H9 (cell line): ENCODE measurements at regions not wholly inside any gene's neighbourhood (a gene's known extent, or its start where the extent isn't known, plus 50 kb on each side); places are given as distances from the start of the nearest gene placed in this dataset.

Source experiments
- DNase-seq: peaks from one replicate; pipeline ENCODE4 v3.0.0-alpha.2; 2017
- H2AFZ ChIP-seq: one replicate; pipeline ENCODE4 v1.6.1; 2013; ENCODE audit warnings: mild to moderate bottlenecking, low read length, control low read depth, moderate library complexity
- H2AK5ac ChIP-seq: 2 replicates; pipeline ENCODE4 v1.6.1; 2013; ENCODE audit warnings: low read length, control low read depth, mixed read lengths; ENCODE audit not compliant: insufficient read length
- H2BK120ac ChIP-seq: one replicate; pipeline ENCODE4 v1.6.1; 2013; ENCODE audit warnings: low read depth, mild to moderate bottlenecking, low read length, control low read depth, inconsistent platforms; ENCODE audit not compliant: poor library complexity, severe bottlenecking
- H2BK12ac ChIP-seq: 2 replicates; pipeline ENCODE4 v1.6.1; 2013; ENCODE audit warnings: low read length, control low read depth, mixed read lengths, low read depth; ENCODE audit not compliant: insufficient read length
- H2BK15ac ChIP-seq: 2 replicates; pipeline ENCODE4 v1.6.1; 2013; ENCODE audit warnings: low read depth, low read length, control low read depth
- H2BK20ac ChIP-seq: one replicate; pipeline ENCODE4 v1.6.1; 2013; ENCODE audit warnings: low read depth, mild to moderate bottlenecking, low read length, control low read depth, inconsistent platforms; ENCODE audit not compliant: poor library complexity, severe bottlenecking
- H2BK5ac ChIP-seq: 2 replicates; pipeline ENCODE4 v1.6.1; 2013; ENCODE audit warnings: low read length, control low read depth, mixed read lengths; ENCODE audit not compliant: insufficient read length
- H3K14ac ChIP-seq: 2 replicates; pipeline ENCODE4 v1.6.1; 2013; ENCODE audit warnings: low read length, control low read depth; ENCODE audit not compliant: insufficient read depth
- H3K18ac ChIP-seq: 2 replicates; pipeline ENCODE4 v1.6.1; 2013; ENCODE audit warnings: low read depth, mild to moderate bottlenecking, mixed read lengths, low read length, control low read depth; ENCODE audit not compliant: insufficient read length
- H3K23ac ChIP-seq: 2 replicates; pipeline ENCODE4 v1.6.1; 2013; ENCODE audit warnings: low read length, control low read depth, mixed read lengths, low read depth; ENCODE audit not compliant: insufficient read length
- H3K23me2 ChIP-seq: 2 replicates; pipeline ENCODE4 v1.6.1; 2013; ENCODE audit warnings: low read depth, mild to moderate bottlenecking, mixed read lengths, low read length, control low read depth; ENCODE audit not compliant: insufficient read length, poor library complexity, severe bottlenecking
- H3K27ac ChIP-seq: 2 replicates; pipeline ENCODE4 v1.5.1; 2013; ENCODE audit warnings: low read length, control low read depth, mixed read lengths, low read depth; ENCODE audit not compliant: insufficient read length
- H3K27me3 ChIP-seq: 2 replicates; pipeline ENCODE4 v1.6.1; 2013; ENCODE audit warnings: low read length, control low read depth, inconsistent platforms; ENCODE audit not compliant: insufficient read depth
- H3K4ac ChIP-seq: 2 replicates; pipeline ENCODE4 v1.6.1; 2013; ENCODE audit warnings: low read depth, mild to moderate bottlenecking, control low read depth, inconsistent platforms, low read length, moderate library complexity
- H3K4me1 ChIP-seq: 2 replicates; pipeline ENCODE4 v1.6.1; 2013; ENCODE audit warnings: low read length, control low read depth, inconsistent platforms; ENCODE audit not compliant: insufficient read depth
- H3K4me2 ChIP-seq: 2 replicates; pipeline ENCODE4 v1.6.1; 2013; ENCODE audit warnings: low read length, control low read depth, mixed read lengths; ENCODE audit not compliant: insufficient read length, insufficient read depth
- H3K56ac ChIP-seq: 2 replicates; pipeline ENCODE4 v1.6.1; 2013; ENCODE audit warnings: low read depth, mild to moderate bottlenecking, mixed read lengths, low read length, control low read depth; ENCODE audit not compliant: insufficient read length
- H3K79me1 ChIP-seq: 2 replicates; pipeline ENCODE4 v1.6.1; 2013; ENCODE audit warnings: low read depth, mild to moderate bottlenecking, moderate library complexity, low read length, control low read depth, inconsistent platforms; ENCODE audit not compliant: insufficient read depth, poor library complexity, severe bottlenecking
- H3K79me2 ChIP-seq: 2 replicates; pipeline ENCODE4 v1.6.1; 2013; ENCODE audit warnings: low read length, control low read depth, inconsistent platforms; ENCODE audit not compliant: insufficient read depth
- H3K9ac ChIP-seq: 2 replicates; pipeline ENCODE4 v1.6.1; 2013; ENCODE audit warnings: low read length, control low read depth, mixed read lengths; ENCODE audit not compliant: insufficient read length; ENCODE audit errors: extremely low read depth
- H3K9me3 ChIP-seq: one replicate; pipeline ENCODE4 v1.6.1; 2013; ENCODE audit warnings: low read depth, low read length, inconsistent platforms; ENCODE audit not compliant: control insufficient read depth
- H3T11ph ChIP-seq: one replicate; pipeline ENCODE4 v1.6.1; 2013; ENCODE audit warnings: mild to moderate bottlenecking, low read length, control low read depth, inconsistent platforms
- H4K20me1 ChIP-seq: one replicate; pipeline ENCODE4 v1.6.1; 2013; ENCODE audit not compliant: control insufficient read depth, insufficient read length, insufficient read depth
- H4K5ac ChIP-seq: 2 replicates; pipeline ENCODE4 v1.6.1; 2013; ENCODE audit warnings: low read depth, mild to moderate bottlenecking, mixed read lengths, low read length, control low read depth; ENCODE audit not compliant: insufficient read length
- H4K8ac ChIP-seq: replicated peaks from 2 replicates; pipeline ENCODE4 v1.6.1; 2013; ENCODE audit warnings: low read length, control low read depth, mixed read lengths, low read depth; ENCODE audit not compliant: insufficient read length
- H4K91ac ChIP-seq: 2 replicates; pipeline ENCODE4 v1.6.1; 2013; ENCODE audit warnings: low read depth, mild to moderate bottlenecking, moderate library complexity, mixed read lengths, low read length, control low read depth; ENCODE audit not compliant: insufficient read length
- H3K27ac Mint-ChIP-seq, 3 experiments: 2 replicates in 2 of 3; 3 replicates in 1 of 3; pipeline ENCODE4 v1.8.0; 2020 to 2021; ENCODE audit warnings: mixed read lengths in 3 of 3, mild to moderate bottlenecking in 1 of 3, moderate library complexity in 1 of 3
- H3K27me3 Mint-ChIP-seq: 2 replicates; pipeline ENCODE4 v1.8.0; 2021; ENCODE audit warnings: low read depth, mild to moderate bottlenecking, moderate library complexity, mixed read lengths
- H3K36me3 Mint-ChIP-seq, 3 experiments: 2 replicates in 2 of 3; 3 replicates in 1 of 3; pipeline ENCODE4 v1.8.0; 2020 to 2021; ENCODE audit warnings: low read depth in 3 of 3, mixed read lengths in 3 of 3; ENCODE audit not compliant: insufficient read depth in 1 of 3
- H3K4me1 Mint-ChIP-seq, 2 experiments: 2 replicates each; pipeline ENCODE4 v1.8.0; 2020; ENCODE audit warnings: mixed read lengths in 2 of 2
- H3K4me3 Mint-ChIP-seq, 2 experiments: 2 replicates in 1 of 2; 3 replicates in 1 of 2; pipeline ENCODE4 v1.8.0; 2020 to 2021; ENCODE audit warnings: mild to moderate bottlenecking in 2 of 2, mixed read lengths in 2 of 2, moderate library complexity in 1 of 2
- H3K9me3 Mint-ChIP-seq, 2 experiments: 2 replicates in 1 of 2; 3 replicates in 1 of 2; pipeline ENCODE4 v1.8.0; 2020; ENCODE audit warnings: mild to moderate bottlenecking in 2 of 2, mixed read lengths in 2 of 2, moderate library complexity in 1 of 2
- WGBS: extraction: QIAGEN DNeasy Blood & Tissue Kit; methylation state at CpG from one replicate; pipeline ENCODE4 v1.1.7; 2013; ENCODE audit warnings: missing lambda C conversion rate, low lambda C conversion rate, mixed read lengths; ENCODE audit not compliant: insufficient read length; ENCODE audit errors: extremely low coverage; 5-methylcytosine and 5-hydroxymethylcytosine counted together
- TF ChIP-seq, protein P1 (sequence below): fragments of 200-600 bp; sonication (generic); conservative IDR thresholded peaks from 3 replicates; pipeline ENCODE4 v1.8.0; 2021; ENCODE audit warnings: antibody characterized with exemption, mild to moderate bottlenecking

DNA sequence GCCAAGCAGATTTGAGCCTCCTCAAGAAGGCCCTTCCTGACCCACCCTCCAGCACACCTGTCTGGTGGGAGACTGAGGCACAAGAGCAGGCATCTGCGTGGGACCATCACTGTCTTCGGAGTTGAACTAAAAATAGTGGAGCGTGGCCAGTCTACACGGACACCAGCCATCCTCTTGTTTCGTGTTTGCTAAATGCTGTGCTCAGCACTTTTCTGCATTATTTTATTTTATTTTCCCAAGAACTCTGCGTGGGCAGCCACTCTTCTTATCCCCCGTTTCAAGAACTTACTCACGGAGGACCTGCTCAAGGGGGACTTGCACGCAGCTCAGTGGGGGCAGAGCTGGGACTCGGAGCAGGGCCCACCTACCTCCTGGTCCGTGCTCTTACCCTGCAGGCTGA is 60.8 kb downstream of the SOCS3 start:
- H3K4me2 ChIP-seq = no peak overlapping the region
- WGBS = no CpG with 5 or more reads among the region's 11 CpGs
- no peaks in the 10 kb centered on the region for H3K23me2 ChIP-seq
- no peak overlapping the region for H2BK5ac ChIP-seq
- peaks cover 3% of the 10 kb centered on the region for H3K27me3 Mint-ChIP-seq
- H3K79me2 ChIP-seq = no peaks in the 10 kb centered on the region
- H4K5ac ChIP-seq = no peak overlapping the region
- no peak overlapping the region for H3K56ac ChIP-seq
- H3K4me1 Mint-ChIP-seq = peaks cover 3 to 9% of the 10 kb centered on the region in 2 experiments; a peak in 3 of 4 replicates
- H3K27me3 ChIP-seq = no peaks in the 10 kb centered on the region
- no peak for DNase-seq
- no peak overlapping the region; a peak in 1 of 7 replicates for H3K27ac Mint-ChIP-seq
- H3K9me3 Mint-ChIP-seq = no peaks in the 10 kb centered on the region
- no peak overlapping the region for H3K27ac ChIP-seq
- TF ChIP-seq, protein P1, sequence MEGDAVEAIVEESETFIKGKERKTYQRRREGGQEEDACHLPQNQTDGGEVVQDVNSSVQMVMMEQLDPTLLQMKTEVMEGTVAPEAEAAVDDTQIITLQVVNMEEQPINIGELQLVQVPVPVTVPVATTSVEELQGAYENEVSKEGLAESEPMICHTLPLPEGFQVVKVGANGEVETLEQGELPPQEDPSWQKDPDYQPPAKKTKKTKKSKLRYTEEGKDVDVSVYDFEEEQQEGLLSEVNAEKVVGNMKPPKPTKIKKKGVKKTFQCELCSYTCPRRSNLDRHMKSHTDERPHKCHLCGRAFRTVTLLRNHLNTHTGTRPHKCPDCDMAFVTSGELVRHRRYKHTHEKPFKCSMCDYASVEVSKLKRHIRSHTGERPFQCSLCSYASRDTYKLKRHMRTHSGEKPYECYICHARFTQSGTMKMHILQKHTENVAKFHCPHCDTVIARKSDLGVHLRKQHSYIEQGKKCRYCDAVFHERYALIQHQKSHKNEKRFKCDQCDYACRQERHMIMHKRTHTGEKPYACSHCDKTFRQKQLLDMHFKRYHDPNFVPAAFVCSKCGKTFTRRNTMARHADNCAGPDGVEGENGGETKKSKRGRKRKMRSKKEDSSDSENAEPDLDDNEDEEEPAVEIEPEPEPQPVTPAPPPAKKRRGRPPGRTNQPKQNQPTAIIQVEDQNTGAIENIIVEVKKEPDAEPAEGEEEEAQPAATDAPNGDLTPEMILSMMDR = no peak
- no peak overlapping the region for H2BK15ac ChIP-seq
- H2AFZ ChIP-seq = no peak overlapping the region
- H3K4ac ChIP-seq = no peak overlapping the region
- H4K8ac ChIP-seq = no peak overlapping the region
- no peaks in the 10 kb centered on the region for H4K20me1 ChIP-seq
- no peaks in the 10 kb centered on the region for H3K9me3 ChIP-seq
- no peak overlapping the region for H2AK5ac ChIP-seq
- no peak overlapping the region for H3K4me3 Mint-ChIP-seq
- no peak overlapping the region for H3K18ac ChIP-seq
- H3K23ac ChIP-seq = no peak overlapping the region
- H2BK20ac ChIP-seq = no peak overlapping the region
- H3K4me1 ChIP-seq = no peaks in the 10 kb centered on the region
- no peak overlapping the region for H3T11ph ChIP-seq
- H3K36me3 Mint-ChIP-seq = no peaks in the 10 kb centered on the region
- H2BK12ac ChIP-seq = no peak overlapping the region
- no peaks in the 10 kb centered on the region for H3K79me1 ChIP-seq
- no peak overlapping the region for H2BK120ac ChIP-seq
- H3K9ac ChIP-seq = no peak overlapping the region
- H4K91ac ChIP-seq = no peak overlapping the region
- H3K14ac ChIP-seq = no peak overlapping the region
